GM18508 (cell line): ENCODE measurements at regions not wholly inside any gene's neighbourhood (a gene's known extent, or its start where the extent isn't known, plus 50 kb on each side); places are given as distances from the start of the nearest gene placed in this dataset.
"Not testable (repeated sequence)": the region's sequence is repeated elsewhere in the genome, so short reads cannot be mapped to it uniquely, and the experiment has no call there.

Experiments used
- ATAC-seq: cut with Tn5 transposase; IDR thresholded peaks from one replicate; pipeline ENCODE4 v1.9.1; 2021; ENCODE audit warnings: moderate number of reproducible peaks; ENCODE audit not compliant: insufficient read depth, unreplicated experiment

GRCh38 chr1:182235952-182236650 lies 155.5 kb downstream of the GLUL start:
- no peak for ATAC-seq

- no peak for ATAC-seq
Observed at GRCh38 chr1:182235604-182235951, 156.0 kb downstream of the GLUL start.

- ATAC-seq = no peak
Observed at GRCh38 chr1:182229921-182230491, 161.6 kb downstream of the GLUL start.

- no peak for ATAC-seq
Observed at GRCh38 chr1:182229451-182229850, 162.1 kb downstream of the GLUL start.

- no peak for ATAC-seq
Observed at GRCh38 chr1:182227864-182228547, 163.6 kb downstream of the GLUL start.

- no peak for ATAC-seq
Observed at GRCh38 chr1:182226618-182227017, 165.0 kb downstream of the GLUL start.

GRCh38 chr1:182225755-182226154 lies 164.2 kb upstream of the ZNF648 start:
- not testable (repeated sequence) for ATAC-seq

GRCh38 chr1:182221990-182222389 lies 160.5 kb upstream of the ZNF648 start:
- not testable (repeated sequence) for ATAC-seq

GRCh38 chr1:182221367-182221766 lies 159.9 kb upstream of the ZNF648 start:
- ATAC-seq = not testable (repeated sequence)

- ATAC-seq = no peak
Observed at GRCh38 chr1:182217967-182218366, 156.5 kb upstream of the ZNF648 start.

GRCh38 chr1:182217071-182217470 lies 155.6 kb upstream of the ZNF648 start:
- no peak for ATAC-seq

GRCh38 chr1:182215764-182216163 lies 154.3 kb upstream of the ZNF648 start:
- no peak for ATAC-seq

- ATAC-seq = no peak
Observed at GRCh38 chr1:182213163-182213562, 151.7 kb upstream of the ZNF648 start.

GRCh38 chr1:182211386-182211785 lies 149.9 kb upstream of the ZNF648 start:
- ATAC-seq = no peak

- no peak for ATAC-seq
Observed at GRCh38 chr1:182210417-182210816, 148.9 kb upstream of the ZNF648 start.

GRCh38 chr1:182207300-182207699 lies 145.8 kb upstream of the ZNF648 start:
- no peak for ATAC-seq

GRCh38 chr1:182206626-182207239 lies 145.2 kb upstream of the ZNF648 start:
- no peak for ATAC-seq

- ATAC-seq = no peak
Observed at GRCh38 chr1:182205351-182206022, 144.0 kb upstream of the ZNF648 start.

- no peak for ATAC-seq
Observed at GRCh38 chr1:182203191-182203875, 141.8 kb upstream of the ZNF648 start.

GRCh38 chr1:182201490-182201889 lies 140.0 kb upstream of the ZNF648 start:
- not testable (repeated sequence) for ATAC-seq
